ENCODE measurements at regions not wholly inside any gene's neighbourhood (a gene's known extent, or its start where the extent isn't known, plus 50 kb on each side); places are given as distances from the start of the nearest gene placed in this dataset.
"Not testable (repeated sequence)": the region's sequence is repeated elsewhere in the genome, so short reads cannot be mapped to it uniquely, and the experiment has no call there.

- Histone ChIP-seq H3K36me3 (ENCODE audit: control insufficient read depth in 2 of 3, insufficient read depth in 3 of 3, low read length in 3 of 3) (no peaks in the 10 kb centered on the region), H3K27ac (ENCODE audit: low read depth in 2 of 2, low read length in 2 of 2) (no peak overlapping the region), H3K9ac (ENCODE audit: low read length in 3 of 3) (no peak overlapping the region), H3K9me3 (ENCODE audit: control insufficient read depth in 2 of 3, insufficient read depth in 1 of 3, low read length in 3 of 3) (peaks cover 0 to 3% (median 0%) of the 10 kb centered on the region in 3 donors), H3K4me3 (ENCODE audit: low read length in 3 of 3) (no peak overlapping the region), H3K27me3 (ENCODE audit: control insufficient read depth, insufficient read depth, low read length) (no peaks in the 10 kb centered on the region), H3K4me1 (ENCODE audit: control insufficient read depth in 2 of 3, insufficient read depth in 2 of 3, low read depth in 1 of 3, low read length in 3 of 3) (peaks cover 0 to 3% (median 0%) of the 10 kb centered on the region in 3 donors)
- DNase-seq (no peak), FAIRE-seq (no peak)
- intact Hi-C loops (cut with DNase I) = no loop called here
- TF ChIP-seq CTCF (IDR thresholded peaks at IDR 0.05; ENCODE audit: borderline replicate concordance, extremely low read depth, insufficient read depth) = no peak
Measured at GRCh38 chr6:137941995-137942394, 74.9 kb downstream of the TNFAIP3 start.

GRCh38 chr6:137942736-137943135 is 75.7 kb downstream of the TNFAIP3 start:
- H3K9me3 ChIP-seq (ENCODE audit: control insufficient read depth in 2 of 3, insufficient read depth in 1 of 3, low read length in 3 of 3) = peaks cover 0 to 3% (median 0%) of the 10 kb centered on the region in 3 donors
- H3K27me3 ChIP-seq (ENCODE audit: control insufficient read depth, insufficient read depth, low read length) = no peaks in the 10 kb centered on the region
- H3K9ac ChIP-seq (ENCODE audit: low read length in 3 of 3) = no peak overlapping the region
- intact Hi-C loops (cut with DNase I) = no loop called here
- H3K4me3 ChIP-seq (ENCODE audit: low read length in 3 of 3) = no peak overlapping the region
- FAIRE-seq (no peak), DNase-seq (no peak)
- H3K4me1 ChIP-seq (ENCODE audit: control insufficient read depth in 2 of 3, insufficient read depth in 2 of 3, low read depth in 1 of 3, low read length in 3 of 3) = peaks cover 0 to 3% (median 0%) of the 10 kb centered on the region in 3 donors
- no peak for TF ChIP-seq CTCF (IDR thresholded peaks at IDR 0.05; ENCODE audit: borderline replicate concordance, extremely low read depth, insufficient read depth)
- H3K36me3 ChIP-seq (ENCODE audit: control insufficient read depth in 2 of 3, insufficient read depth in 3 of 3, low read length in 3 of 3) = no peaks in the 10 kb centered on the region
- H3K27ac ChIP-seq (ENCODE audit: low read depth in 2 of 2, low read length in 2 of 2) = no peak overlapping the region

- intact Hi-C loops (cut with DNase I); DNase-seq; FAIRE-seq; H3K9me3 ChIP-seq (ENCODE audit: control insufficient read depth in 2 of 3, insufficient read depth in 1 of 3, low read length in 3 of 3); H3K4me1 ChIP-seq (ENCODE audit: control insufficient read depth in 2 of 3, insufficient read depth in 2 of 3, low read depth in 1 of 3, low read length in 3 of 3); H3K27ac ChIP-seq (ENCODE audit: low read depth in 2 of 2, low read length in 2 of 2); H3K9ac ChIP-seq (ENCODE audit: low read length in 3 of 3); H3K36me3 ChIP-seq (ENCODE audit: control insufficient read depth in 2 of 3, insufficient read depth in 3 of 3, low read length in 3 of 3); H3K4me3 ChIP-seq (ENCODE audit: low read length in 3 of 3); H3K27me3 ChIP-seq (ENCODE audit: control insufficient read depth, insufficient read depth, low read length): not testable (repeated sequence)
Measured at GRCh38 chr6:137944381-137944780, 77.3 kb downstream of the TNFAIP3 start.

GRCh38 chr6:137944793-137945498 is 77.9 kb downstream of the TNFAIP3 start:
- no peak overlapping the region for H3K9ac ChIP-seq (ENCODE audit: low read length in 3 of 3)
- no peak overlapping the region for H3K4me3 ChIP-seq (ENCODE audit: low read length in 3 of 3)
- intact Hi-C loops (cut with DNase I) = loop anchor here (5.0 kb wide), 1 partner anchor 233 kb away; no protein-coding TSS in a partner anchor
- no peak overlapping the region for H3K27ac ChIP-seq (ENCODE audit: low read depth in 2 of 2, low read length in 2 of 2)
- H3K36me3 ChIP-seq (ENCODE audit: control insufficient read depth in 2 of 3, insufficient read depth in 3 of 3, low read length in 3 of 3) = no peaks in the 10 kb centered on the region
- H3K4me1 ChIP-seq (ENCODE audit: control insufficient read depth in 2 of 3, insufficient read depth in 2 of 3, low read depth in 1 of 3, low read length in 3 of 3) = peaks cover 0 to 3% (median 0%) of the 10 kb centered on the region in 3 donors
- H3K9me3 ChIP-seq (ENCODE audit: control insufficient read depth in 2 of 3, insufficient read depth in 1 of 3, low read length in 3 of 3) = no peaks in the 10 kb centered on the region
- DNase-seq = peak in 2 of 5 donors; percentile 50 to 70
- TF ChIP-seq CTCF (IDR thresholded peaks at IDR 0.05; ENCODE audit: borderline replicate concordance, extremely low read depth, insufficient read depth) = peak; percentile 80
- no peak for FAIRE-seq
- no peaks in the 10 kb centered on the region for H3K27me3 ChIP-seq (ENCODE audit: control insufficient read depth, insufficient read depth, low read length)
